ENCODE measurements at regions not wholly inside any gene's neighbourhood (a gene's known extent, or its start where the extent isn't known, plus 50 kb on each side); places are given as distances from the start of the nearest gene placed in this dataset.

DNA sequence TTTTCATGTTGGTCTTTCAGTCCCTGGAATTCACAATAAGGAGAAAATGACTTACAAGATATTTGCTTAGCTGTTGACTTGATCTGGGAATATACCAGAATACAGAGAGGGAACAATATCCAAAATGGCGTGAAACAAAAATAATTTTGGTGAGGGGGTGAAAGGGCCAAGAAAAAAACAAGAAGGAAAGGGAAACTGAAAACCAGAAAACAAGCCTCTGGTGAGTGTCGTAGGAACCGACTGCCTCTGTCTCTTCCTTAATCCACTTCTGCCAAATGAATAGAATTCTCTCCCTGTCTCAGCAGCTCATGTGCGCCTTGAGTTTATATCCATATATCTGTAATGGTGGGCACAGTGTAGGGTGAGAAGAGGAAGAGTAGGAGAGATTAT is 367.6 kb downstream of the ETS1 start:
- TF ChIP-seq POLR2AphosphoS5 (IDR thresholded peaks at IDR 0.05; ENCODE audit: low read depth), result no peak
- TF ChIP-seq, protein P1, sequence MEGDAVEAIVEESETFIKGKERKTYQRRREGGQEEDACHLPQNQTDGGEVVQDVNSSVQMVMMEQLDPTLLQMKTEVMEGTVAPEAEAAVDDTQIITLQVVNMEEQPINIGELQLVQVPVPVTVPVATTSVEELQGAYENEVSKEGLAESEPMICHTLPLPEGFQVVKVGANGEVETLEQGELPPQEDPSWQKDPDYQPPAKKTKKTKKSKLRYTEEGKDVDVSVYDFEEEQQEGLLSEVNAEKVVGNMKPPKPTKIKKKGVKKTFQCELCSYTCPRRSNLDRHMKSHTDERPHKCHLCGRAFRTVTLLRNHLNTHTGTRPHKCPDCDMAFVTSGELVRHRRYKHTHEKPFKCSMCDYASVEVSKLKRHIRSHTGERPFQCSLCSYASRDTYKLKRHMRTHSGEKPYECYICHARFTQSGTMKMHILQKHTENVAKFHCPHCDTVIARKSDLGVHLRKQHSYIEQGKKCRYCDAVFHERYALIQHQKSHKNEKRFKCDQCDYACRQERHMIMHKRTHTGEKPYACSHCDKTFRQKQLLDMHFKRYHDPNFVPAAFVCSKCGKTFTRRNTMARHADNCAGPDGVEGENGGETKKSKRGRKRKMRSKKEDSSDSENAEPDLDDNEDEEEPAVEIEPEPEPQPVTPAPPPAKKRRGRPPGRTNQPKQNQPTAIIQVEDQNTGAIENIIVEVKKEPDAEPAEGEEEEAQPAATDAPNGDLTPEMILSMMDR (conservative IDR thresholded peaks at IDR 0.05; ENCODE audit: low read depth in 2 of 2), result no peak
- no peak for TF ChIP-seq EZH2 (IDR thresholded peaks at IDR 0.05; ENCODE audit: low read depth, unreplicated experiment)
- TF ChIP-seq, protein P2, sequence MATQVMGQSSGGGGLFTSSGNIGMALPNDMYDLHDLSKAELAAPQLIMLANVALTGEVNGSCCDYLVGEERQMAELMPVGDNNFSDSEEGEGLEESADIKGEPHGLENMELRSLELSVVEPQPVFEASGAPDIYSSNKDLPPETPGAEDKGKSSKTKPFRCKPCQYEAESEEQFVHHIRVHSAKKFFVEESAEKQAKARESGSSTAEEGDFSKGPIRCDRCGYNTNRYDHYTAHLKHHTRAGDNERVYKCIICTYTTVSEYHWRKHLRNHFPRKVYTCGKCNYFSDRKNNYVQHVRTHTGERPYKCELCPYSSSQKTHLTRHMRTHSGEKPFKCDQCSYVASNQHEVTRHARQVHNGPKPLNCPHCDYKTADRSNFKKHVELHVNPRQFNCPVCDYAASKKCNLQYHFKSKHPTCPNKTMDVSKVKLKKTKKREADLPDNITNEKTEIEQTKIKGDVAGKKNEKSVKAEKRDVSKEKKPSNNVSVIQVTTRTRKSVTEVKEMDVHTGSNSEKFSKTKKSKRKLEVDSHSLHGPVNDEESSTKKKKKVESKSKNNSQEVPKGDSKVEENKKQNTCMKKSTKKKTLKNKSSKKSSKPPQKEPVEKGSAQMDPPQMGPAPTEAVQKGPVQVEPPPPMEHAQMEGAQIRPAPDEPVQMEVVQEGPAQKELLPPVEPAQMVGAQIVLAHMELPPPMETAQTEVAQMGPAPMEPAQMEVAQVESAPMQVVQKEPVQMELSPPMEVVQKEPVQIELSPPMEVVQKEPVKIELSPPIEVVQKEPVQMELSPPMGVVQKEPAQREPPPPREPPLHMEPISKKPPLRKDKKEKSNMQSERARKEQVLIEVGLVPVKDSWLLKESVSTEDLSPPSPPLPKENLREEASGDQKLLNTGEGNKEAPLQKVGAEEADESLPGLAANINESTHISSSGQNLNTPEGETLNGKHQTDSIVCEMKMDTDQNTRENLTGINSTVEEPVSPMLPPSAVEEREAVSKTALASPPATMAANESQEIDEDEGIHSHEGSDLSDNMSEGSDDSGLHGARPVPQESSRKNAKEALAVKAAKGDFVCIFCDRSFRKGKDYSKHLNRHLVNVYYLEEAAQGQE (IDR thresholded peaks at IDR 0.05; ENCODE audit: unreplicated experiment), result no peak
- TF ChIP-seq, protein P3, sequence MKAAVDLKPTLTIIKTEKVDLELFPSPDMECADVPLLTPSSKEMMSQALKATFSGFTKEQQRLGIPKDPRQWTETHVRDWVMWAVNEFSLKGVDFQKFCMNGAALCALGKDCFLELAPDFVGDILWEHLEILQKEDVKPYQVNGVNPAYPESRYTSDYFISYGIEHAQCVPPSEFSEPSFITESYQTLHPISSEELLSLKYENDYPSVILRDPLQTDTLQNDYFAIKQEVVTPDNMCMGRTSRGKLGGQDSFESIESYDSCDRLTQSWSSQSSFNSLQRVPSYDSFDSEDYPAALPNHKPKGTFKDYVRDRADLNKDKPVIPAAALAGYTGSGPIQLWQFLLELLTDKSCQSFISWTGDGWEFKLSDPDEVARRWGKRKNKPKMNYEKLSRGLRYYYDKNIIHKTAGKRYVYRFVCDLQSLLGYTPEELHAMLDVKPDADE (IDR thresholded peaks at IDR 0.05), result no peak
- TF ChIP-seq NANOG (IDR thresholded peaks at IDR 0.05; ENCODE audit: borderline replicate concordance), result no peak
- no peak for TF ChIP-seq EZH2phosphoT487 (IDR thresholded peaks at IDR 0.05; ENCODE audit: unreplicated experiment)
- TF ChIP-seq CREB1 (CRISPR knock-in tag; IDR thresholded peaks at IDR 0.05; ENCODE audit: low read depth), result no peak

Data from GM23338 (cell line).